ENCODE measurements at regions not wholly inside any gene's neighbourhood (a gene's known extent, or its start where the extent isn't known, plus 50 kb on each side); places are given as distances from the start of the nearest gene placed in this dataset.

DNA sequence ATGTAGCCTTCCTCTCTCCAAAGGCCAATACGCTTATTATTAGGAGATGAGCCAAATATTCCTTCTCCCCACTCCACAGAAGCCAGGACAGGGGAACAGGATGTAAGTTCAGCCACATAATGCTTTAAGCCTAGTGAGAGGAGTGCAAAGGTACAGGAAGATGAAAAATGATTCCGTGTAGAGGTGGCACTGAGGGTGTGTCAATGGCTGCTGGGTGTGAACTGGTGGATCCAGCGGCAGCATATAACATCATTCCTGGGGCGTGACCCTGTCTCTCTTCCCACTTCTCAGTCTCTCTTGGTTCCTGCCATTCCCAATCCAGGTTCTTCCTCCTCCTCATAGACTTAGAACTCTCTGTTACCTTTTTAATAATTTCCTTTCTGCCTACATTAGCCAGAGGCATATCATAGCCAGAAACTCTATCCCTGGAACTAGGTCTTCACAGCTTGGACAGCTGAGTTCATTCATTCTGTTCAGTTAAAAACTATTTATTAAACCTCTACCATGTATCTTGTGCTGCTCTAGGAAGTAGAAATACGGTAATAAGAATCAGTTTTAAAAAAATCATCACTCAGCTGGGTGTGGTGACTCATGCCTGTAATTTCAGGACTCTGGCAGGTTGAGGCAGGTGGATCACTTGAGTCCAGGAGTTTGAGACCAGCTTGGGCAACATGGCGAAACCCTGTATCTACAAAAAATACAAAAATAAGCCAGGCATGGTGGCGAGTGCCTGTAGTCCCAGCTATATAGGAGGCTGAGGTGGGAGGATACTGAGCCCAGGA lies 58.0 kb upstream of the FAM20A start:
- DNase-seq, result no peak

DNA sequence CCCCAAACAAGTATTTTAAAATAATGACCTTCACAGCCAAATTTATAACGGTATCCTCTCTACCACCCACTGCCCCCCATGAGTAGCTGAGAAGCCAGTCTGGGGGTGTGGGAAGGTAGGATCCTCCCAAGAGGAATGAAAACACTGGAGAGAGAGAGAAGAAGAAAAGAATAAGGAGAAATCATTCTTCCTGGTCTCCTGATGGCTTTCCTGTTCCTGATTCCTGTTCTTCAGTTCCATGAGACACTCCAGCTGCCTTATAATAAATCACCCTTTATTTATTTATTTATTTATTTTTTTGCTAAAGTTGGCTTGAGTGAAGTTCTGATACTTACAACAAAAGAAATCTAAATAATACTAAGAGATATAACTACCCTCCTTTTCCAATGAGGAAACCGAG lies 56.4 kb upstream of the FAM20A start:
- DNase-seq, result no peak

DNA sequence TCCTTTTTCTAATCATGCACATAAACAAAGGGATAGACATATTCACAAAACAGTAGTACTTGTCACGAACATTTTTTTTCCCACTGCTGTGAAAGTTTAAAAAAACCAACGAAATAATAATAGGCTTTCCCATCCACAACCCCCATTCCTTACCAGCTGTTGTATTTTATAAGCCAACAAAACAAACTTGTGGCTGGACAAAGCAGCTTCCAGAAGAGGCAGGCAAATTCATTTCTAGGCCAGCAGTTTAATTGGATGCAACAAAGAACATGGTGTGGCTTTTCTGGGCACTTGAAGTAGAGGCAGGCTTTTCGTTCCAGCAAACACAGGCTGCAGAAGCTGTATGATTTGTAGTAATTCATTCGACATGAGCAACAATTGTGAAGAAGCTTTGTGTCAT lies 56.0 kb upstream of the FAM20A start:
- no peak for DNase-seq

DNA sequence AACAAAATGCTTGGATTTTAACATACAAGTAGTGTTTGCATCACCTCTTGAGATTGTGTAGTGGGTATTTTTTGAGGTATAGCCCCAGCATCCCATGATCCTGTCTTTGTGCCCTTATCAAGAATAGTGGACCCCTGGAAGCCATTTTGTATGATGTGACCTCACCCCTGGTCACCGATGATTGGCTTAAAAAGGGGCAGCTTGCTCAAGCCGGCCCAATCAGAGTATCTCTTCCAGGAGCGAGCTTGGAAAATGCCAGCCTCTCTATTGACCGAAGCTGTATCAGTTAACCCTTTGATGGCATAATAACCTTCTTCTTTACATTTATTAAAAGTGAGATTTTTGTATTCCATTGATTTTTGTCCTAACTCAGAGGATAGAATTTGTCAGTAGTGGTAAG lies 55.5 kb upstream of the FAM20A start:
- no peak for DNase-seq
